NCI-H146 (cell line): ENCODE measurements at regions not wholly inside any gene's neighbourhood (a gene's known extent, or its start where the extent isn't known, plus 50 kb on each side); places are given as distances from the start of the nearest gene placed in this dataset.
A peak's percentile ranks its signal among the peaks of the same experiment; 100 is the strongest.
"Not testable (repeated sequence)": the region's sequence is repeated elsewhere in the genome, so short reads cannot be mapped to it uniquely, and the experiment has no call there.

Source experiments
- DNase-seq: peaks from one replicate; lab custom pipeline; 2025; lab: John Stamatoyannopoulos, UW

DNA sequence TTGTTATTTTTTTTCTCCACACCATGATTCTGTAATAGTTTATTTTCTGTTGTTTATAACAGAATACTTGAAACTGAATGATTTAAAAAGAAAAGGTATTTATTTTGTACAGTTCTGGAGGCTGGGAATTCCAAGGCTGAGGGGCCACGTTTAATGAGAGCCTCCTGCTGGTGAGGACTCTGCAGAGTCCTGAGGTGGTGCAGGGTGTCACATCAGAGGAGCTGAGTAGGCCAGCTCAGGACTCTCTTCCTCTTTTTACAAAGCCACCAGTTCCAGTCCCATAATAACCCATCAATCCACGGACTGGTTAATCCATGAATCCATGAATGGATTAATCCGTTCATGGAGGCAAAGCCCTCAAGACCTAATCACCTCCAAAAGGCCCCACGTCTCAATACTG, 71.6 kb downstream of the TFAP2A start:
- no peak for DNase-seq

DNA sequence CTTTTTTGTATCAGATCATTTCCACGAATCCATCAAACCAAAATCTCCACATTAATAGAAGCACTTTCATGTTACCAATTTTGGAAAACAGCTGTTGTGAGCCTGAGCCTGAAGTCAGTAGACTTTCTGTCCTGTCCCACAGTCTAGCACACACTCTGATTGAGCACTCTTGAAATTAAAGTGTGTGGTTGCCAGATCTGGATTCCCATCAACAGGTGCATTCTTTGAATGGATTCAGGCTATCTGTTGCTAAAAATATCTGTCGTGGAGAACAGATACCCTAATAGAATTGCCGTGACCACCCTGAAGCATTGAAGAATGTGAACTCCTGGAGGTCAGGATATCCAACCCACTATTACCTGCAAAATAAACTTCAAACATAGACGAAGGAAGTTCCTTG, 73.3 kb downstream of the TFAP2A start:
- DNase-seq, result peak; percentile 29

DNA sequence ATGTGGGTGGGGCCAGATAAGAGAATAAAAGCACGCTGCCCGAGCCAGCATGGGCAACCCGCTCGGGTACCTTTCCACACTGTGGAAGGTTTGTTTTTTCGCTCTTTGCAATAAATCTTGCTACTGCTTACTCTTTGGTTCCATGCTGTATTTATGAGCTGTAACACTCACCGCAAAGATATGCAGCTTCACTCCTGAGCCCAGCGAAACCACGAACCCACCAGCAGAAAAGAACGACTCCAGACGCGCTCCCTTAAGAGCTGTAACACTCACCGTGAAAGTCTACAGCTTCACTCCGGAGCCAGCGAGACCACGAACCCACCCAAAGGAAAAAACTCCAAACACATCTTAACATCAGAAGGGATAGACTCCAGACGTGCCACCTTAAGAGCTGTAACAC, 76.7 kb downstream of the TFAP2A start:
- DNase-seq, result no peak

DNA sequence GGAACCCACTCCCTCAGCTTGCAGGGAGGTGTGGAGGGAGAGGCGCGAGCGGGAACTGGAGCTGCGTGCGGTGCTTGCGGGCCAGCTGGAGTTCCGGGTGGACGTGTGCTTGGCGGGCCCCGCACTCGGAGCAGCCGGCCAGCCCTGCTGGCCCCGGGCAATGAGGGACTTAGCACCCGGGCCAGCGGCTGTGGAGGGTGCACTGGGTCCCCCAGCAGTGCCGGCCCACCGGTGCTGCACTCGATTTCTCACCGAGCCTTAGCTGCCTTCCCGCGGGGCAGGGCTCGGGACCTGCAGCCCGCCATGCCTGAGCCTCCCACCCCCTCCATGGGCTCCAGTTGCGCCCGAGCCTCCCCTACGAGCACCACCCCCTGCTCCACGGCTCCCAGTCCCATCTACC, 77.5 kb downstream of the TFAP2A start:
- not testable (repeated sequence) for DNase-seq

DNA sequence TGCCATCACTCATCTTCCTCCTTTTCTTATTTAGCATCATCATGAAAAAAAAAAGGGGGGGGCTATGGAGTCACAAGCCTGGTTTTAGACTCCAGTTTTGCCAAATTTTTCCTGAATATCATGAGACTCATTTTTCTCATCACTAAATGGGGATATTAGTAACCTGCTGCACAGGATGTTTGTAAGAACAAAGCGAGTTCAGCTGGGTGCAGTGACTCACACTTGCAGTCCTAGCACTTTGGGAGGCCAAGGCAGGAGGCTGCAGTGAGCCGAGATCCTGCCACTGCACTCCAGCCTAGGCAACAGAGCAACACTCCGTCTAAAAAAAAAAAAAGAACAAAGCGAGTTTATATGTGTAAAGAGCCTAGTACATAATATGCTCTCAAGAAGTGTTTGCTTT, 82.8 kb downstream of the TFAP2A start:
- DNase-seq, result peak; percentile 33

DNA sequence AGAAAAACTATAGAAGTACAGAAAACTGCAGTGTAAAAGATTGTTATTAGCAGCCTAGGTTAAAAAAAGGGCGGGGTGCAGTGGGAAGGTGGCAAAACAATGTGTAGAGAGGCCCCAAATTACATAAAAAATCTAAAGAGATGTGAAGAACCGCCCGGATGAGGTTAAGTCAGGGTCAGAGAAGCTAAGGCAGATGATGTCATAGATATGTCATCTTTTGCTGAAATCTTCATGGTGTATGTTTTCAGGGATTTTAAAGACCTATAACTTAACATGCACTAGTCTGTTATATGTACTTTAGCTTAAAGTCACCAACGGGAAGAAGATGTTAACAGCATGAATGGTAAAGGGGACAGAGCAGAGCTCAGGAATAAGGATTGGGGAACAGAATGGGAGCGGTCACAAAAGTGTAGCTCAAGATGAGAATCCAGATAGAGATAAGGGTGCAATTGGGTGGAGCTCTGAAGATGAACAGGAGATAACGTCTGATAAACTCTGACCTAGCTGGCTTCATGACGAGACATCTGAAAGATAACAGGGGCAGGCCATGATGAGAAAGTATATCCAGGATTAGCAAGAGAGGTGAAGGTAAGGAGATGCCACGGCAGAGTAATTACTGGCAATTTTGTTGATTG, 83.4 kb downstream of the TFAP2A start:
- peak; percentile 35 for DNase-seq

DNA sequence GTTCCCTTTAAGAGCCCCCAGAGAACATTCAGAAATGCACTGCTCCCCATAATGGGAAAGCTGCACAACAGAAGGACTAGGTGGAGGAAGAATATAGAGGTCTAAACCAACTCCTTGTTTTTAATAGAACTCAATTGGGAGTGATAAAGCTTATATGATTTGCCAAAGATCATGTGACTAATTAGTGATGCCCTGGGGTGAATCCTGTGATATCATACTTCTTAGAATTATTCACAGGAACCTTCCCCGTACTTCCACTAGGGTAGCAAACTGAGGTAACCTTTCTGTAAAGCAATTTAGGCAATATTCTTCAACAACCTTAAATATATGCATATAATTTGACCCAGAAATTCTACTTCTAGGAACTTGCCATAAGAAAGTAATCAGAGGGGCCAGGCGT, 84.4 kb downstream of the TFAP2A start:
- no peak for DNase-seq

DNA sequence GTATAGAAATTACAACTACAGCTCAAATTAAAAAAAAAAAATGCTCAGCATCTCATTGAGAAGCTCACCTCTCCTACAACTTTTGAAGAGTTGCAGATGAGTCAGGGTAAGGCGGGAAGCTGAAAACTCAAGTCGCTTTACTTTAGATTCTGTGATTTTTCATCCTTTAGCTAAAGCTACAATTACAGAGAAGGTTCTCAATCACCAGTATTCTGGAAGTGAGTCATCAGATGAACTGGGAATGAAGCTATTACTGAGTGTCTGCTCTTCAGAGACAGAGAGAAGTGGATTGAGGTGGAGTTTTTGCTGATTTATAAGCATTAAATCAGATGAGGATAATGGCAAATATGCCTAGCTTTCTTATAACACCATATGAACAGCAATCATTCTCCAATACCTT, 91.9 kb downstream of the TFAP2A start:
- no peak for DNase-seq

DNA sequence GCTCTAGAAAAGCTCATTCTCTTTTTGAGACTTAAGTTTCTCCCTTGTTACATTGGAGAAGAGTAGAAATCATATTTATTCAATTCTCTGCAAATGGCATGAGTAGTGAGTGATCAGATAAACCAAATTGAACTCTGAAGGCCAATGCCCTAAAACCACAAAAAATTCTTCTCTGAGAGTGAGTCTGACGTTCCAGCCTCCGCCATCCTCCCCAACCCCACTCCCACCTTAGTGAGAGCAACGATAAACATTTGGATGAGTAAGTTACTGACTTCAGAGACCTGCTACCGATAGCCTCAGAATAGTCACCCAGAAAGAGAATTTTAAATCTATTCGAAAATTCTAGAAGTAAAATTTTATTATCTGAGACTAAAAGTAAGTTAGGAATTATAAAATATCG, 94.6 kb downstream of the TFAP2A start:
- no peak for DNase-seq

DNA sequence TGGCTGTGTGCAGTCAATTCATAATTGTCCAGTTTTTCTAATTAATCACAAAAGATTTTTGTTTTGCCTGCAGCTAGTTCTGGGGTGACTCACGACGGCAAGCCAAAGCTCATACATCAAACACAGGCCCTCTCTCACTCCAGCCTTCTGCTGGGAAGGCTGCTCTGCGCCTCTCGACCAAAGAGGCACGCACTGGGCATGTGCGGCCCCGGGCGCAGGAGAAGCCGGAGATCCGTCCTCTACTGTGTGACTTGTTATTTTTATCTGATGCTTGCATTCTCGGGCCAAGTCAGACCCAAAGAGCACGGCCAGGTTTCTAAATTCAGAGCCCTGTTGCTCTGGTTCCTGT, 98.5 kb downstream of the TFAP2A start:
- DNase-seq, result peak; percentile 46

DNA sequence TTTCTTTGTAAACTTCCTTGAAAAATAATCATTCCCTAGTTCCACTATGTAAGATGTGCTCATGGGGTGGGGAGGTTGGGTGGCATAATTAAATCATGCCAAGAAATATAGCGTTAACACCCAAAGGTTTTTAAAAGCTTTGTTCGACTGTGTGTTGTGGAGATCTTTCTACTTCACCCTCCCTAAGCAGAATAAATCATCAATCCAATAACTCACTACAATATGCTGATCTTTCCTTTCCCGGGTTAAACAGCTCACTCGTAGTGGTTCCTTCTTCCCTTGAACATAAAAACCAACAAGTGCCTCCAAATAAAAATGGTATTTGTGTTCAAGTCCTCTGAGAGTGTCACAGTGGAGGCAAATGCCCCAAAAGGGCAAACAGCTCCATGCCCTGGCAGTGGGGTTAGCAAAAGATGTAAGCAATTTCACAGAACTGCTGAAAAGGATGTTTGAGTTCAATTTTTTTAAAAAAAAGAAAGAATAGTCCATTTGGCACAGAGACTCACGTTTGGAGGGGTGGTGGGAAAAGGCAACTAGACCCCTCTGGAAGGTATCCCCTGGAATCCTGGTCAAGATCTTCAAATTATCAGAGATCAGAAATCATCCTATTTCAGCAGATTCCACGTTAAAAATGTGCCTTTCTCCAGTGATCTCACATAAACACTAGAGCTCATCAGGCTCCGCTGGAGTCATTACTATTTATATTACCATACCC, 99.1 kb downstream of the TFAP2A start:
- no peak for DNase-seq

DNA sequence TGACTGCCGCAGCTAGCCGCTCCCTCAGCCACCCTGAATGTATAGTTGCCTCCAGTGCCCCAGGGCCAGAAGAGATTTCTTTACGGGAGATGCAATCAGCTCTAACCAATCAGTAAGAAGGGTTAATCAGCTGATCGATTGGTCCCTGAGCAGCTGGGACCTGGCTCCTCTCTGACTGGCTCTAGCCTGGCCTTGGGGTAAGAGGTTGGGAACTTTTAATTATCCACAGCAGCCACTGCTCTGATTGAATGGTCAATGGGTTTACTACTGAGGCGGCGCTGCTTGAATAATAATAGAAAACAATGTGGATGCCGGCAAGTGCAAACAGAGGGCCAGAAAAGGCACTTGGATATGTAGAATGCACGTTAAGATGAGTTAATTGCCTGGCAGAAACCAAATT, 99.8 kb downstream of the TFAP2A start:
- DNase-seq, result peak; percentile 51

DNA sequence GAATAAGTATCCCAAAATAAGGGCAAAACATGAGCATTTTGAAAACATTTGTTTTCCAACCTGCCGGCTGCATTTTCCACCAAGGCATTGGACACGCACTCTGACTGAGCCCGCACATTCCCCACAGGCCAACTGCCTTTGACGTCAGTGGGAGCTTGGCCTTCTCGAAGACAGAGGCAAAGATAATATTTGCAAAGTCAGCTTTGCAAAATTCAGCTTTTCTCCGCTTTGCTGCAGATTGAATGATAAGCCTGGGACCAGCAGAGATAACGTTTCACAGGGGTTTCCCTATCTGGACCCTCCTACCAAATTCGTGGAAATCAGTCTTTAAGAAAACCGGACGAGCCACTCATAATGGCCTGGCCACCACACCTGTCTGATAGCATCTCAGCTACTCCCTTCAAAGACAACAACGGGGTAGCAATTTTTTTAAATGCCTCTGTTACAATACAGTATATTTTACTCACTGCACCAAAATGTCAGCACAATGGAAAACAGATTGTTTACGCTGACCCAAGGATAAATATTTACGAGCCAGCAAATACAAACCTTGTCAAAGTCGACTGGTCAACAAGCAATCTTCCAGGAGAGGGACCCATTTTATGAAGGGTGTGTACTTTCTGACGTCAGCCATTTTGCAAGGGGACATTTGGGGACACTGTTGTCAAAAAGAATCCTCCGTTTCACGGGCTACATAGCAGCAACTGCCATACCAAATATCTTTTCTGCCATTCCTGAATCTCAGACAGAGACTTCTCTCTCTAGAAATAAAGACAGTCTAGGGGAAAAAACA, 100.5 kb downstream of the TFAP2A start:
- no peak for DNase-seq

DNA sequence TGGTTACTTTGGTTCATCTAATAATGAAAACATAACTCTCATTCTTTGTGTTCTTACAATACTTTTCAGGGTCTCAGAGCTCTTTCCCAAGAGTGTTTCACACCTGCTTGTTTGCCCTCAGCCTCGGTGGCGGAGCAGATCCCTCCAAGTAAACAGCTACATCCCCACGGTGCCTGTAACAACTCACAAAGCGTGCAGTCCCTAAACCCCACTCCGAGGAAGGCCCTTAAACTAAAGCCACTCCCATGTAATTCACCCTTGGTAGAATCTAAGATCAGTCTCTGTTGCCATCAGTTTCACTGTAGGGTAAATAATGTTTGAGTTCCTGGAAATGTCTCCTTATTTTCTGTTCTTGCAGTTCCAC, 101.1 kb downstream of the TFAP2A start:
- no peak for DNase-seq

DNA sequence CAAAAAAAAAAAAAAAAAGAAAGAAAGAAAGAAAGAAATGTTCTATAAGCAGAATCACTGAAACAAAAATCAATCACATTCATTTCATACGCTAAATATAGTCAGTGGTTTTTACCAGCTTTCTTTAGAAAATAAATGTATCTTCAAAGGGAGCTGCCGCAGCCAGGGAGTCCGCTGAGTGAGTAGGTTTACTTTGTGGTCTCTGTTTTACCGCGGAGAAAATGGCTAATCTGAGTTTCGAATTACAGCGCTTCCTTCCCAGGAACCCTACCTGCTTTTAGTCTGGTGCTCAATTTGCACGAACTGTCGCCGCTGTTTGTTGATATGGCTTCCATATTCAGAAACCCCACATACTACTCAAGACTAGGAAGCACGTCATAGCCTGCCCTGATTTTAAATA, 102.4 kb downstream of the TFAP2A start:
- DNase-seq, result no peak

DNA sequence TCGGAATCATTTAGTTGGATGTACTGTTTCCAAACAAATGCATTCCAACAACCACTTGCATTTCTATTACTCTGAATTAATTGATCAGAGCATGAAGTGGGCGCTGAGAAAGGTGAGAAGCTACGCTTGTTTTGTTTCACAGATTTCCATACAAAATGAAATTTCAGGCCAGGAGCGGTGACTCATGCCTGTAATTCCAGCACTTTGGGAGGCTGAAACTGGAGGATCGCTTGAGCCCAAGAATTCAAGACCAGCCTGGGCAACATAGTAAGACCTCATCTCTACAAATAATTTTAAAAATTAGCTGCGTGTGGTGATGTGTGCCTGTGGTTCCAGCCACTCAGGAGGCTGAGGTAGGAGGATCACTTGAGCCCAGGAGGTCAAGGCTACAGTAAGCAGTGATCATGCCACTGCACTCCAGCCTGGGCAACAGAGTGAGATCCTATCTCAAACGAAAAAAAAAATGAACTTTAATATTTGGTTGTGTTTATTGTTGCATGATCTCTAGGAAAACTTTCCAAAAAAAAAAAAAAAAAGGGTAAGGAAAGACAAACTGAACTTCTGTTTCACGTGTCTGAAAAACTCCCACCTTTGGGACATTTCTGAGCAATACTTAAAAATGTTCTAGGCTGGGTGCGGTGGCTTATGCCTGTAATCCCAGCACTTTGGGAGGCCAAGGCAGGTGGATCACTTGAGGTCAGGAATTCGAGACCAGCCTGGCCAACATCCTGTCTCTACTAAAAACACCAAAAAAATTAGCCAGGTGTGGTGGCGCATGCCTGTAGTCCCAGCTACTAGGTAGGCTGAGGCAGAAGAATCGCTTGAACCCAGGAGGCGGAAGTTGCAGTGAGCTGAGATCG, 103.1 kb downstream of the TFAP2A start:
- DNase-seq, result not testable (repeated sequence)

DNA sequence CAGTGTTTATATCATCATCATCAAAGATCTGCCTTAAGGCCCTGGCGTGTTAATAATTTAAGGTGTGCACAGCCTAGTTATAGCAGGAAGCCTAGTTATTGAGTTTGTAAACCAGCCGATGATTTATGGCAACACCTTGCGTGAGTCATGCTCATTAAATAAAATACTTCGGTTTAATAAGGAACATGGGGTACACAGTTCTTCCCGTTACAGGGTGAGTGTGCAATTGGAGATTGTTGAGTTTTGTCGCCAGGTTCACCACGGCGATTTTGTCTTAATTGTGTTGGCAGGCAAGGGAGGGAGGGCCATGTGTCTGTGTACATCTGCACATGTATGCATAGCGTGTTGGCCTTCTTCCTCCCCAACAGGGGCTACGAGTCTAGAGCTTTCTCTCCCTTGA, 104.0 kb downstream of the TFAP2A start:
- DNase-seq, result peak; percentile 86

DNA sequence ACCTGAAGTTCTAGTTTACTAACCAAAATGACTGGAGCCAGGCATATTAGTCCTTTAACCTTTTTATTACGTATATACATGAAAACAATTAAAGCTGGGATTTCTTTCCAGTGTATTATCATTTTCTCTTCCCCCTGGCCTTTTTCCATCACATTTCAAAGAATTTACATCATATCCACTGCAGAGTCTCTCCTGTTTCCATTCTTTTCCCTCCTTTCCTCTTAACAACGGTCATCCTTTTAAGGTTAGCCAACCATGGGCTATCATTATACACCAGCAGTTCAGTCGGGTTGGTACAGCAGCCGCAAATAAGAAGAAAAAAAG, 104.6 kb downstream of the TFAP2A start:
- DNase-seq, result peak; percentile 68

DNA sequence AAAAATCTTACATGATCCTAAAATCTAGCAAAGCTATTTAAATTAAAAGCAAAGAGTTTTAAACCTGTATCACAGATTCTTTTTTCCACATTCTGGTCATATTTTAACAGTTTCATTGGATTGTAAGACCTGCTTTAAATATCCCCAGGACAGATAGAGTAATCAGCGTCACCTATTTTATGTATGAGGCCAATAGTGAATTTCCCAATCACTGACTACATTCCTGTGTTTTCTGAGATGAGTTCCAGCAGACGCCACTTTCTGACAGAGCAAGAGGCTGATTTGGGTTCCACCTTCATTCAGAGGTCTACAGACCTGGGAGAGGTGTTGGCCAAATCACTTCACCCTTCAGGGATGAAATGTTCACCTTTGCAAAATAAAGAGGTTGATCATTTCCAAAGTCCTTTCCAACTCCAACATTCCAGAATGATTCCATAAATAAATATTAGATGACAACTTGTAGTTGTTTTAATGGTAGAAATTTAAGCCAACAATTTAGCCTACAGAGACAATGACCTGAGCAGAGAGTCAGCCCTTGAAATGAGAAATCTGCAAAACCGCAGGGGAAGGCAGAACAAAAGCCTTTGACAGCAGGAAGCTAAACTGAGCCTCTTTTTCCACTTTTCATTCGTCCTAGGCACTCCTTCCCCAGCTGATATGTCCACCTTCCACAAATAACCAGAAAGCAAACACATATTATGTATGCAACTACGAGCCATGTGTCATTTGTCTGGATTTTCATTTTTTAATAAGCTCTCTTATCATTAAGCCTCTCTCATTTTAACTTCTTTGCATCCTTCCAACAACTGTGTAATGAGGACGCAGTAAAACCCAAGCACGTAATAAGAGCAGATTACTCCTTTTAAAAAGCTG, 105.2 kb downstream of the TFAP2A start:
- DNase-seq, result peak; percentile 76

DNA sequence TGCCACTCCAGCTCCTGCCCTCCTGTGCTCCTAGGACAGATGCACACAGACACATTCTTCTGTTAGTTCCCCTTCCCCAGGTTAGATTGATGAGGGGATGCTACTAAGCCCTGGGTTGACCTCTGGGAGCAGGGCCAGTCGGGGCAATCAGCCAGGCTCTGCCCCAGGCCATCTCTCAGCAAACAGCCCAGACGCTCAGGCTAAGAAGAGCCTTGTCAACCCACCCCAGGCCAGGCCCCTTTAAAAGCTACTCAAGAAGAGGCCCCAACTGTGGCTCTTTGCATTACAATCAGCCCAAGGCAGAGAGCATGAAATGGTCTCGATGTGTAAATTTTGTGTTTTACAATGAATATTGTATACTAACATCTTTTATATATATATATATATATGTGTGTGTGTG, 107.4 kb downstream of the TFAP2A start:
- no peak for DNase-seq

DNA sequence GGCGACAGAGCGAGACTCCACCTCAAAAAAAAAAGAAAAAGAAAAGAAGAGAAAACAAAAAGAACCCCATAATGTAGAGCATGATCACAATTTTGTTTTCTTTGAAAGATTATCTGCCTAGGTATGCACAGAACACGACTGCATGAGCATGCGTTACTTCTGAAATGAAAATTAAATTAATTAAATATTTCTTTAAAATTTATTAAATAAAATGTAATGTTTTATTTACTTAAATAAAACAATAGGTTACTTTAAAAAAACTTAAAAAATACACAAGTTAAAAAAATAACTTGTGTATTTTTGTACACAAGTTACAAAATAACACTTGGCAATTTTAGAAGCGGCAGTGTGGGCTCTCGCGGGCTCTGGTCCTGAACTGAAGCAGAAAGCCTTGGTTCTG, 107.8 kb downstream of the TFAP2A start:
- no peak for DNase-seq
